ENCODE measurements at regions not wholly inside any gene's neighbourhood (a gene's known extent, or its start where the extent isn't known, plus 50 kb on each side); places are given as distances from the start of the nearest gene placed in this dataset.

DNA sequence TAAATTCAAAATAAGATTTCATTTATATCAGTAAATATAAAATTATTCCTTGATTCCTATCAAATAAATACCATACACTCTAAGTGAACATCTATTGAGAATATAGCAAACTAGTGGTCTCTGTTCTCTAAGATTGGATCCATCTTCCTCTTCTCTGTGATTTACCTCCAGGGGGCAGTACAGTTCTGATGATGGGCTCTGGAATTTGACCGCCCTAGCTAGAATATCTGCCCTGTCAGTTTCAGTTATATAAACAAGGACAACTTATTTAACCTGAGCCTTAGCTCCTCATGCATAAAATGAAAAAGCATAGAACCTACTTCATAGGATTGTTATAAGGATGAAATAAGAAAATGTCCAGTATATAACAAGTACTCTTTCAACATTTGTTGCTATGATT lies 171.1 kb upstream of the CCDC54 start:
- Histone ChIP-seq H3K27ac (ENCODE audit: low read length) (no peak overlapping the region), H3K79me2 (ENCODE audit: insufficient read depth, low read length) (no peaks in the 10 kb centered on the region), H4K20me1 (ENCODE audit: insufficient read depth, low read length) (no peaks in the 10 kb centered on the region), H3K36me3 (ENCODE audit: insufficient read depth, low read length) (no peaks in the 10 kb centered on the region), H3K9ac (ENCODE audit: low read depth, low read length) (no peak overlapping the region), H3K9me3 (ENCODE audit: insufficient read depth, low read length, severe bottlenecking) (no peaks in the 10 kb centered on the region), H2AFZ (ENCODE audit: low read depth, low read length) (no peak overlapping the region), H3K4me1 (ENCODE audit: insufficient read depth, low read length) (peaks cover 4% of the 10 kb centered on the region; the same call in 1 of the 2 replicates), H3K27me3 (ENCODE audit: insufficient read depth, low read length, poor library complexity) (no peaks in the 10 kb centered on the region), H3K4me3 (ENCODE audit: low read depth in 1 of 2, low read length in 2 of 2) (no peak overlapping the region), H3K4me2 (ENCODE audit: insufficient read depth, low read length) (no peak overlapping the region)
- ATAC-seq (ENCODE audit: insufficient read depth, low read depth) (peak; percentile 65; the same call in 2 of the 3 replicates), DNase-seq (peak; percentile 18)
- TF ChIP-seq, protein P1, sequence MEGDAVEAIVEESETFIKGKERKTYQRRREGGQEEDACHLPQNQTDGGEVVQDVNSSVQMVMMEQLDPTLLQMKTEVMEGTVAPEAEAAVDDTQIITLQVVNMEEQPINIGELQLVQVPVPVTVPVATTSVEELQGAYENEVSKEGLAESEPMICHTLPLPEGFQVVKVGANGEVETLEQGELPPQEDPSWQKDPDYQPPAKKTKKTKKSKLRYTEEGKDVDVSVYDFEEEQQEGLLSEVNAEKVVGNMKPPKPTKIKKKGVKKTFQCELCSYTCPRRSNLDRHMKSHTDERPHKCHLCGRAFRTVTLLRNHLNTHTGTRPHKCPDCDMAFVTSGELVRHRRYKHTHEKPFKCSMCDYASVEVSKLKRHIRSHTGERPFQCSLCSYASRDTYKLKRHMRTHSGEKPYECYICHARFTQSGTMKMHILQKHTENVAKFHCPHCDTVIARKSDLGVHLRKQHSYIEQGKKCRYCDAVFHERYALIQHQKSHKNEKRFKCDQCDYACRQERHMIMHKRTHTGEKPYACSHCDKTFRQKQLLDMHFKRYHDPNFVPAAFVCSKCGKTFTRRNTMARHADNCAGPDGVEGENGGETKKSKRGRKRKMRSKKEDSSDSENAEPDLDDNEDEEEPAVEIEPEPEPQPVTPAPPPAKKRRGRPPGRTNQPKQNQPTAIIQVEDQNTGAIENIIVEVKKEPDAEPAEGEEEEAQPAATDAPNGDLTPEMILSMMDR (IDR thresholded peaks at IDR 0.05; ENCODE audit: borderline replicate concordance, extremely low read depth, low read length, poor library complexity, severe bottlenecking), result peak; percentile 71
- TF ChIP-seq EZH2 (IDR thresholded peaks at IDR 0.05; ENCODE audit: borderline replicate concordance, low read depth, low read length, severe bottlenecking), result no peak

DNA sequence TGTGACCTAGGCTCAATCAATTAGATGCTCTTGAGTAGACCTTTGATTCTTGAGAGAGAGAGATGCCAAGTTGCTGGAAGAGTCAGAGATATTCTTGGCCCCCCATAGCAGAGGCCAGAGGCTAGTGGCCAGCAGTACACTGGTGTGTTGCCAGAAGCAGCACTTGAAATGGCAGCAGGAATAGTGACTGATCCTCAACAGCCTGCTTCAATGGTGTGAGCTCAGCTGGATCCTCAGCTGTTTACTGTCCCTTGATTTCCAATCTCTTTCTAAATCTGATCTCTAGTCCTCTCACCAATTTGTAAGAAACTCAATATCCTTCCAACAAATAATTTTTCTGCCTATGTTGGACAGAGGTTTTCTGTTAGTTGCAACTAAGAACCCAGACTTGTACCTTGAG lies 170.3 kb upstream of the CCDC54 start:
- DNase-seq, result no peak
- Histone ChIP-seq H3K9me3 (ENCODE audit: insufficient read depth, low read length, severe bottlenecking) (no peaks in the 10 kb centered on the region), H3K36me3 (ENCODE audit: insufficient read depth, low read length) (no peaks in the 10 kb centered on the region), H2AFZ (ENCODE audit: low read depth, low read length) (no peak overlapping the region), H3K4me2 (ENCODE audit: insufficient read depth, low read length) (no peak overlapping the region), H3K27ac (ENCODE audit: low read length) (no peak overlapping the region), H4K20me1 (ENCODE audit: insufficient read depth, low read length) (no peaks in the 10 kb centered on the region), H3K9ac (ENCODE audit: low read depth, low read length) (no peak overlapping the region), H3K27me3 (ENCODE audit: insufficient read depth, low read length, poor library complexity) (no peaks in the 10 kb centered on the region), H3K4me1 (ENCODE audit: insufficient read depth, low read length) (peaks cover 3% of the 10 kb centered on the region; the same call in 1 of the 2 replicates), H3K4me3 (ENCODE audit: low read depth in 1 of 2, low read length in 2 of 2) (no peak overlapping the region), H3K79me2 (ENCODE audit: insufficient read depth, low read length) (no peaks in the 10 kb centered on the region)
- TF ChIP-seq EZH2 (IDR thresholded peaks at IDR 0.05; ENCODE audit: borderline replicate concordance, low read depth, low read length, severe bottlenecking), result no peak
- TF ChIP-seq, protein P1 (IDR thresholded peaks at IDR 0.05; ENCODE audit: borderline replicate concordance, extremely low read depth, low read length, poor library complexity, severe bottlenecking), result no peak
- no peak for ATAC-seq (ENCODE audit: insufficient read depth, low read depth)

DNA sequence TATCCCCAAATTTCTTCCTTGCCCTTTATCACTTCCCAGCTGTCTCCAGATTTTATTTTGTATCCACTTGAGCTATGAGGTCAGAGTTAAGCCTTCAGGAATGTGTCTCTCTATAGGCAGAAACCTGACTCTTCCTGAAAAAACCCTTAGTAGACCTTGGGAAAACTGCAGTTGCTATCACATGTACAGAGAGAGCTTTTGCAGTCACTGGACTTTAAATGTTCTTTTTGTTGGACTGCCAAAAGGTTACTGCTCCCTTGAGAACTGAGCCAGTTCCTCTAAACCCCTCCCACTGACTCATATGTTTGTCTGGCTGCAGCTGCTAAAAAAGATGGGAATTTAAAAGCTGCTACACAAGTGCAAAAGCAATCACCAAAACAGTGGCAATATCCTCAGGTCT lies 169.1 kb upstream of the CCDC54 start:
- TF ChIP-seq, protein P1 (IDR thresholded peaks at IDR 0.05; ENCODE audit: borderline replicate concordance, extremely low read depth, low read length, poor library complexity, severe bottlenecking), result no peak
- no peak for TF ChIP-seq EZH2 (IDR thresholded peaks at IDR 0.05; ENCODE audit: borderline replicate concordance, low read depth, low read length, severe bottlenecking)
- Histone ChIP-seq H4K20me1 (ENCODE audit: insufficient read depth, low read length) (no peaks in the 10 kb centered on the region), H2AFZ (ENCODE audit: low read depth, low read length) (no peak overlapping the region), H3K4me3 (ENCODE audit: low read depth in 1 of 2, low read length in 2 of 2) (no peak overlapping the region), H3K27ac (ENCODE audit: low read length) (no peak overlapping the region), H3K27me3 (ENCODE audit: insufficient read depth, low read length, poor library complexity) (no peaks in the 10 kb centered on the region), H3K9me3 (ENCODE audit: insufficient read depth, low read length, severe bottlenecking) (no peaks in the 10 kb centered on the region), H3K79me2 (ENCODE audit: insufficient read depth, low read length) (no peaks in the 10 kb centered on the region), H3K36me3 (ENCODE audit: insufficient read depth, low read length) (no peaks in the 10 kb centered on the region), H3K4me1 (ENCODE audit: insufficient read depth, low read length) (no peaks in the 10 kb centered on the region), H3K4me2 (ENCODE audit: insufficient read depth, low read length) (no peak overlapping the region), H3K9ac (ENCODE audit: low read depth, low read length) (no peak overlapping the region)
- no peak for ATAC-seq (ENCODE audit: insufficient read depth, low read depth)
- no peak for DNase-seq

DNA sequence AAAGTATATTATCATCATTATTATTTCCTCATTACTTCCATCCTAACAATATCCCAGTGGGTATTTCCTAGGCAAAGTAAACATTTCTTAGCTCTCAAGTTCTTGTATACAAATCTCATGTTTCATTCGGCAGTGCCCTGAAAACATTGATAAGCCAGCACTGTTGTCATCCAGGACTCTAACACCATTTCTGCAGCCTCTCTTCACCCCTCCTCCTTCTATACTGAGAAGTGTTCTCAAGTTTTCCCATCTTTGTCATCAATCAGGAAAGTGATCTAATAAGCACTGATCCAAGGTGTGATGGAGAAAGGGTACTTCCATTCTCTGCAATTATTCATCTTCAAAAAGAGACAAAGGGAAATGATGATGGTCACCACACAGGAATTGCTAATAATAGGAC lies 168.4 kb upstream of the CCDC54 start:
- ATAC-seq (ENCODE audit: insufficient read depth, low read depth), result no peak
- Histone ChIP-seq H3K27me3 (ENCODE audit: insufficient read depth, low read length, poor library complexity) (no peaks in the 10 kb centered on the region), H3K9me3 (ENCODE audit: insufficient read depth, low read length, severe bottlenecking) (no peaks in the 10 kb centered on the region), H3K4me3 (ENCODE audit: low read depth in 1 of 2, low read length in 2 of 2) (no peak overlapping the region), H3K36me3 (ENCODE audit: insufficient read depth, low read length) (no peaks in the 10 kb centered on the region), H4K20me1 (ENCODE audit: insufficient read depth, low read length) (no peaks in the 10 kb centered on the region), H2AFZ (ENCODE audit: low read depth, low read length) (no peak overlapping the region), H3K4me2 (ENCODE audit: insufficient read depth, low read length) (no peak overlapping the region), H3K4me1 (ENCODE audit: insufficient read depth, low read length) (no peaks in the 10 kb centered on the region), H3K79me2 (ENCODE audit: insufficient read depth, low read length) (no peaks in the 10 kb centered on the region), H3K9ac (ENCODE audit: low read depth, low read length) (no peak overlapping the region), H3K27ac (ENCODE audit: low read length) (no peak overlapping the region)
- no peak for DNase-seq
- TF ChIP-seq EZH2 (IDR thresholded peaks at IDR 0.05; ENCODE audit: borderline replicate concordance, low read depth, low read length, severe bottlenecking), result no peak
- TF ChIP-seq, protein P1 (IDR thresholded peaks at IDR 0.05; ENCODE audit: borderline replicate concordance, extremely low read depth, low read length, poor library complexity, severe bottlenecking), result no peak
